ENCODE measurements at regions not wholly inside any gene's neighbourhood (a gene's known extent, or its start where the extent isn't known, plus 50 kb on each side); places are given as distances from the start of the nearest gene placed in this dataset.

DNA sequence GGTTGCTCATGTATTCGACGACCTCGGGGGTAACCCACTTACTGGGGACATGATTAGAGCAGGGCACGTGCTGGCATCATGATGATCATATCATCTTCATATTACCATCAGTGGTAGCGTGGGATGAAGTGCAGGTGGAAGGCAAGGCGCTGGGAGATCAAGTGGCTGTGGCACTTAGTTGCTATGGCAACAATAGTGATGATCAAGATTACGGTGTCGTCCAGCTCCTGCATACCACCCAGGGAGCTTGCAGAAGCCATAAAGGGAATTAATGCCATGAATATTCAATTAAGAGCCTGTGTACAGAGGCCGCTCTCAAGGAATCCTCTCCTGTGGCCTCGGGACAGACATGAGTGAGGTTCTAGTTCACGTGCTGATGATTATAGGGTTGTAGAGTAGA, 237.2 kb upstream of the COPS8 start:
- DNase-seq: no peak
- peaks cover 0 to 3% (median 0%) of the 10 kb centered on the region in 4 donors for H3K9me3 ChIP-seq (ENCODE audit: control insufficient read depth in 4 of 4, insufficient read depth in 3 of 4, low read length in 3 of 4)
- no peak overlapping the region for H3K27ac ChIP-seq (ENCODE audit: low read depth in 1 of 2, low read length in 1 of 2)
- TF ChIP-seq, protein P1, sequence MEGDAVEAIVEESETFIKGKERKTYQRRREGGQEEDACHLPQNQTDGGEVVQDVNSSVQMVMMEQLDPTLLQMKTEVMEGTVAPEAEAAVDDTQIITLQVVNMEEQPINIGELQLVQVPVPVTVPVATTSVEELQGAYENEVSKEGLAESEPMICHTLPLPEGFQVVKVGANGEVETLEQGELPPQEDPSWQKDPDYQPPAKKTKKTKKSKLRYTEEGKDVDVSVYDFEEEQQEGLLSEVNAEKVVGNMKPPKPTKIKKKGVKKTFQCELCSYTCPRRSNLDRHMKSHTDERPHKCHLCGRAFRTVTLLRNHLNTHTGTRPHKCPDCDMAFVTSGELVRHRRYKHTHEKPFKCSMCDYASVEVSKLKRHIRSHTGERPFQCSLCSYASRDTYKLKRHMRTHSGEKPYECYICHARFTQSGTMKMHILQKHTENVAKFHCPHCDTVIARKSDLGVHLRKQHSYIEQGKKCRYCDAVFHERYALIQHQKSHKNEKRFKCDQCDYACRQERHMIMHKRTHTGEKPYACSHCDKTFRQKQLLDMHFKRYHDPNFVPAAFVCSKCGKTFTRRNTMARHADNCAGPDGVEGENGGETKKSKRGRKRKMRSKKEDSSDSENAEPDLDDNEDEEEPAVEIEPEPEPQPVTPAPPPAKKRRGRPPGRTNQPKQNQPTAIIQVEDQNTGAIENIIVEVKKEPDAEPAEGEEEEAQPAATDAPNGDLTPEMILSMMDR (IDR thresholded peaks at IDR 0.05; ENCODE audit: control extremely low read depth, extremely low read depth): no peak
- no peaks in the 10 kb centered on the region for H3K36me3 ChIP-seq (ENCODE audit: control insufficient read depth in 4 of 4, insufficient read depth in 4 of 4, low read length in 4 of 4)
- peaks cover 0 to 12% (median 0%) of the 10 kb centered on the region in 5 donors for H3K4me1 ChIP-seq (ENCODE audit: control insufficient read depth in 5 of 5, insufficient read depth in 5 of 5, low read length in 5 of 5)
- no peak for ATAC-seq (ENCODE audit: insufficient read depth, low FRiP score)
- H3K4me3 ChIP-seq: no peak overlapping the region
- no peak overlapping the region for H3K9ac ChIP-seq (ENCODE audit: insufficient read depth in 1 of 2, low read length in 2 of 2)
- H3K27me3 ChIP-seq (ENCODE audit: control insufficient read depth in 3 of 3, insufficient read depth in 3 of 3, low read length in 2 of 3): no peaks in the 10 kb centered on the region
- WGBS, 2 donors: 82 to 83% methylated on average over 11 of the region's 11 CpGs

DNA sequence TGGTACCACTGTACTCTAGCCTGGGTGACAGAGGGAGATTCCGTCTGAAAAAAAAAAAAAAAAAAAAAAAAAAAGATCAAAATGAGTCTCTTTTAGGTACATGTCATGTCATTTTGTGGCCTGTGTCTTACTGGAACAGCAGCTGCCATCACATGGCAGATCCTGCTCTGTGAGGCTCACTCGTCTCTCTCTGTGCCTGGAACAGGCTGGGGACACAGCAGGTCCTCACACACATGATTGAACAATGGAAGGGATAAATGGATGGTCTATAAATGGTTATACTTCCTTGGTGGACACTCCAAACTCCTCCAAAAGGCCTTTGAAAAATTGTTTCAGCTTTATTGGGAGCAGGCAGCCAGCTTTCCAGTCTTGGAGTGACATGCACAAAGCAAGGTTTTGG, 236.2 kb upstream of the COPS8 start:
- DNase-seq (no peak), ATAC-seq (ENCODE audit: insufficient read depth, low FRiP score) (no peak)
- no peak overlapping the region for H3K4me3 ChIP-seq
- 69 to 70% methylated on average over 2 of the region's 2 CpGs for WGBS, 2 donors
- H3K36me3 ChIP-seq (ENCODE audit: control insufficient read depth in 4 of 4, insufficient read depth in 4 of 4, low read length in 4 of 4): no peaks in the 10 kb centered on the region
- no peak overlapping the region for H3K27ac ChIP-seq (ENCODE audit: low read depth in 1 of 2, low read length in 1 of 2)
- no peaks in the 10 kb centered on the region for H3K9me3 ChIP-seq (ENCODE audit: control insufficient read depth in 4 of 4, insufficient read depth in 3 of 4, low read length in 3 of 4)
- TF ChIP-seq, protein P1 (IDR thresholded peaks at IDR 0.05; ENCODE audit: control extremely low read depth, extremely low read depth): no peak
- H3K4me1 ChIP-seq (ENCODE audit: control insufficient read depth in 5 of 5, insufficient read depth in 5 of 5, low read length in 5 of 5): peaks cover 0 to 18% (median 0%) of the 10 kb centered on the region in 5 donors
- H3K9ac ChIP-seq (ENCODE audit: insufficient read depth in 1 of 2, low read length in 2 of 2): no peak overlapping the region
- H3K27me3 ChIP-seq (ENCODE audit: control insufficient read depth in 3 of 3, insufficient read depth in 3 of 3, low read length in 2 of 3): no peaks in the 10 kb centered on the region

DNA sequence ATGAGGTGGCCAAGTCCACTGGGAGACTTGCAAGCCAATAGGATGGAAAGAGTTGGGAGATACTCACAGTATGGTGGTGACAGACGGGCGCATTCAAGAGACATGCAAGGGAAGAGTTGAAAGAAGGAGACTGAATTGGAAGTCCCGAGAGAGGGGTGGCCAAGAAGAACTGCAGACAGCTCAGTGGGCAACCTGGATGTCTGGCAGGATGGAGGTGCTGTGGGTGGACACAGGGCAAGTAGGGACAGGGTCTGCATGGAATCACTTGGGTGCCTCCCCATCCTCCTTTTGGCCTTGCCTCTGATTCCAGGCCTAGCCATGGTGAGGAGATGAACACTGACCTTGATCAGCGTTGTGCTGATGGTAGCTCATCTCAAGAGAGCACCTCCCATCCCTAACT, 235.7 kb upstream of the COPS8 start:
- WGBS, 2 donors: 98 to 99% methylated on average over 4 of the region's 4 CpGs
- Histone ChIP-seq H3K4me3 (no peak overlapping the region), H3K9ac (ENCODE audit: insufficient read depth in 1 of 2, low read length in 2 of 2) (no peak overlapping the region), H3K27ac (ENCODE audit: low read depth in 1 of 2, low read length in 1 of 2) (no peak overlapping the region), H3K9me3 (ENCODE audit: control insufficient read depth in 4 of 4, insufficient read depth in 3 of 4, low read length in 3 of 4) (no peaks in the 10 kb centered on the region), H3K4me1 (ENCODE audit: control insufficient read depth in 5 of 5, insufficient read depth in 5 of 5, low read length in 5 of 5) (peaks cover 0 to 18% (median 0%) of the 10 kb centered on the region in 5 donors), H3K27me3 (ENCODE audit: control insufficient read depth in 3 of 3, insufficient read depth in 3 of 3, low read length in 2 of 3) (no peaks in the 10 kb centered on the region), H3K36me3 (ENCODE audit: control insufficient read depth in 4 of 4, insufficient read depth in 4 of 4, low read length in 4 of 4) (no peaks in the 10 kb centered on the region)
- TF ChIP-seq, protein P1 (IDR thresholded peaks at IDR 0.05; ENCODE audit: control extremely low read depth, extremely low read depth): no peak
- ATAC-seq (ENCODE audit: insufficient read depth, low FRiP score): no peak
- no peak for DNase-seq

DNA sequence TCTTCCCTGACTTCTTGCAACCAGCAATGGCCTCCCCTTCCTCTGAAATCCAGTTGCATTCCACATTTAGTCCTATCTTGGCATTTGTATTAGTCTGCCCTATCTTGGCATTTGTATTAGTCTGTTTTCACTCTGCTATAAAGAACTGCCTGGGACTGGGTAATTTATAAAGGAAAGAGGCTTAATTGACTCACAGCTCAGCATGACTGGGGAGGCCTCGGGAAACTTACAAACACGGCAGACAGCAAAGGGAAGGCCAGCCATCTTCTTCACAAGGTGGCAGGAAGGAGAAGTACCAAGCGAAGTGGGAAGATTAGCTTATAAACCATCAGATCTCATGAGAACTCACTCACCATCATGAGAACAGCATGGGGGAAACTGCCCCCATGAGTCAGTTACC, 234.5 kb upstream of the COPS8 start:
- no peak overlapping the region for H3K27ac ChIP-seq (ENCODE audit: low read depth in 1 of 2, low read length in 1 of 2)
- H3K9ac ChIP-seq (ENCODE audit: insufficient read depth in 1 of 2, low read length in 2 of 2): no peak overlapping the region
- 85 to 90% methylated on average over 3 of the region's 3 CpGs for WGBS, 2 donors
- no peaks in the 10 kb centered on the region for H3K27me3 ChIP-seq (ENCODE audit: control insufficient read depth in 3 of 3, insufficient read depth in 3 of 3, low read length in 2 of 3)
- TF ChIP-seq, protein P1 (IDR thresholded peaks at IDR 0.05; ENCODE audit: control extremely low read depth, extremely low read depth): no peak
- no peaks in the 10 kb centered on the region for H3K36me3 ChIP-seq (ENCODE audit: control insufficient read depth in 4 of 4, insufficient read depth in 4 of 4, low read length in 4 of 4)
- no peak overlapping the region for H3K4me3 ChIP-seq
- ATAC-seq (ENCODE audit: insufficient read depth, low FRiP score) (no peak), DNase-seq (no peak)
- peaks cover 0 to 18% (median 0%) of the 10 kb centered on the region in 5 donors for H3K4me1 ChIP-seq (ENCODE audit: control insufficient read depth in 5 of 5, insufficient read depth in 5 of 5, low read length in 5 of 5)
- peaks cover 0 to 5% (median 0%) of the 10 kb centered on the region in 4 donors for H3K9me3 ChIP-seq (ENCODE audit: control insufficient read depth in 4 of 4, insufficient read depth in 3 of 4, low read length in 3 of 4)
